GOT3 (cell line): ENCODE measurements at regions not wholly inside any gene's neighbourhood (a gene's known extent, or its start where the extent isn't known, plus 50 kb on each side); places are given as distances from the start of the nearest gene placed in this dataset.
"Not testable (repeated sequence)": the region's sequence is repeated elsewhere in the genome, so short reads cannot be mapped to it uniquely, and the experiment has no call there.

ENCODE experiments used
- DNase-seq: peaks from one replicate; lab custom pipeline; 2025; ENCODE audit warnings: mixed read lengths; lab: John Stamatoyannopoulos, UW

DNA sequence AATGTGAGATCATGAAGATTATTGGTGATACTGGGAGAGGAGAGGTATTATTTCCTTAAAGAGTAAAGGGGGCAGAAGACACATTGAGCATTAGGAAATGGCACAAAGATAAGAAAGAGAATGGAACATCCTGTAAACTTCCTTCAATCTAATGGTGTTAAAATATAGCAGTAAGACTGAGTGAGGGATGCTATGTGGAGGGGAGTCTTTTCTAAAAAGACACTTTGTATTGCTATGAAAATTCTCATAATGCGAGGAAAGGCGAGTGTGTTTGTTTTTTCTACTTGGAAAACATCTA lies 405.2 kb downstream of the ARL4A start:
- DNase-seq, result no peak

DNA sequence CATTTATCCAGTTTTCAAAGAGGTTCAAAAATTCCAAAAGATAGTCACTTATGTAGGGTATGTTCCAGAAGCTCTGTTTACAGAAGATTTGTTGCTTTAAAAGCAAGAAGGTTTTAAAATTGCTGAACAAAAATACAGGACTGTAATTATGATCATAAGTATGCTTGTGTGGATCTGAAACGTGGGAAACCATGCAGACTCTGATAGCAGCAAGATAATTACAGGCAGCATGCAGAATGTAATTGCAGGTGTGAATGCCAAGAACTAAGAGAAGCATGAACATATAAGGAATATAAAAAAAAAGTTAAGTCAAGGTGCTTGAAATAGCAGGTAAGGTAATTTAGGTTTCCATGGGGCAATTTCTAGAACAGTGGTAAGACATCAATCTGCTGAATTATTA lies 405.7 kb downstream of the ARL4A start:
- DNase-seq, result no peak

DNA sequence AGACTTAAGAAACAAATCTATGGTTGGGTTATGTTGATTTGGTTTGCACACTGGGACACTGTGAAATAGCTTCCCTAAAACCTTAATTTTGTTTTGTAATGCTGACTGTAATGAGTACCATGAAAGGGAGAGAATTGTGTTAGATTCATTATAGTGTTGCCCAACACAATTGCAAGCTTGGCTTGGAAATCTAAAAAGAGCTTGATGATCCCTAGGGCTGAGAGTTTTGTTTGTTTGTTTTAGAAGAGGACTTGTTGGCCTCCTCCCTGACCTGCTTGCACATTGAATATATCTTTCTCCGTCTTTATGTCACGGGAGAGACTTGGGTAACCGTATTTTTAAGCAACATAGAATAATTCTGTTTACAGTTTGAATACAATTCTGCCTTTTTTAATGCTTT lies 410.1 kb downstream of the ARL4A start:
- DNase-seq, result no peak

DNA sequence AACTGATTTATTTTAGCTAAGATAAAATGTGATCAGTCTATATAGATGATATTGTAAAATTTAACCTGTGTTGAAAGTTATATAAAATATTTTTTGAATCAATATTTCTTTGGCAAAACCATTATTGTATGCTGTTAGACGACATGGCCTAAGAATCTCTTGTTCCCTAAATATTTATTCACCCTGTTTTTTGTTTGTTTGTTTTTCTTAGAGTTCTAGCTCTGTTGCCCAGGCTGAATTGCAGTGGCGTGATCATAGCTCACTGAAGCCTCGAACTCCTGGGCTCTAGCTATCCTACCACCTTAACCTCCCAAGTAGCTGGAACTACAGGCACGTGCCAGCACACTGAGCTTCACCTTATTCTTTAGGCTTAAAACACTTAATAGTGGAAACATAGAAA lies 410.7 kb downstream of the ARL4A start:
- no peak for DNase-seq

DNA sequence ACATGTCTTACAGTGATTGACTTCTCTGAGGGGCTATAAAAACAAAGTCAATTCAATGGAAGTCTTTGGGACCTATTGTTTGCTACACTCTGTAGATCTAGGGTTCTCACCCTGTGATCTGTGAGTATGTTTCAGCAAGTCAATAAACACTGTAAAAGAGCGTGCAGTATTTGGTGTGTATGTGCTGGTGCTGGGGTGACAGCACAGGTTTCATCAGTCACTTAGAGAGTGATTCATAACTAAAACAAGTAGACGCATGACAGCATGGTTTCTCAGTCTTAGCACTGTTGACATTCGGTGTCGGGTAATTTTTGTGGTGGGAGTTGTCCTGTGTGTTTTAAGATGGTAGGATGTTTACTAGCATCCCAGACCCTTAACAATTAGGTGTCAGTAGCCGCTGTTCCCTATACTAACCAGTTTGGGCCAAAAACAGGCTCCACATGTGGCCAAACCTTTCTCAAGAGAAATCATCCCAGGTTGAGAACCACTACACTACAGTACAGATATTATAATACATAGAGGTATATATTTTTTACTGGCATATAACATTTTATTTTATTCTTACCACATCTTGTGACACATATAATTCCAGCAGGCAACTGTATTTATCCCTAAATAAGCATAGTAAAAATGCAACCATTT lies 411.8 kb downstream of the ARL4A start:
- DNase-seq, result no peak

DNA sequence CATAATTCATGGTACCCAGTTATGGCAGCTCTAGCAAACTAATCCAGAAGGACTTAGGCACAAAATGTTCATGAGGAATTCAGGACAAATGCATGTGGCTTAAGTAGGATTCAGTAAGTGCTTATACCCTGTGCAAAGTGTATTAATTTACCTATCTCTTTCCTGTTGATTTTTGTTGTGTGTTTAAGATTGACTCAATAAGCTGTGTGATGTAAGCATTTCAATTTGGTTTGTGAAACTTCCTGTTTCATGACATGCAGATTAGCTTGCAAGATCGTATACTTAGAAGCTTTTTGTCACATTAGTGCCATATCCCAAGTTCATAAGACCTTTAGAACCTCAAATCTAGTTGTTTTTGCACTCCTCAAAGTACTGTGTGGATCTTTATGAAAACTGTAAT lies 416.7 kb downstream of the ARL4A start:
- DNase-seq, result no peak

DNA sequence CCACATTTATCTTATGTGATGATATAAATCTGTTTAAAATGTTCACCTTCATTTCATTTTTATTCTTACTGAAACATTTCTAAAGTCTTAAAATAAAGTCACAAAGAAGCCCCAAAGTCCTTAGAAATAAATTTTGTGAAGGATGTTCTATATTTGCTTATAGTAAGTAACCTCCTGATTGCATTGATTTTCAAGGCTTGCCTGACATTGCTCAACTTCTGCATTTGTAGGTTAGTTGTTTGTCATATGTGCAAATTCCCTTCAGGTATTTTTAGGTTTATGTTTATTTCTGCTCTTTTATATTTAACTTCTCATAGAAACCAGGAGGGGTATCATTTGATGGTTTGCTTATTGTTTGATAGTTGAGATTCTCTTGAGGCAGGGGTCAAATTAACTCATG lies 417.8 kb downstream of the ARL4A start:
- no peak for DNase-seq

DNA sequence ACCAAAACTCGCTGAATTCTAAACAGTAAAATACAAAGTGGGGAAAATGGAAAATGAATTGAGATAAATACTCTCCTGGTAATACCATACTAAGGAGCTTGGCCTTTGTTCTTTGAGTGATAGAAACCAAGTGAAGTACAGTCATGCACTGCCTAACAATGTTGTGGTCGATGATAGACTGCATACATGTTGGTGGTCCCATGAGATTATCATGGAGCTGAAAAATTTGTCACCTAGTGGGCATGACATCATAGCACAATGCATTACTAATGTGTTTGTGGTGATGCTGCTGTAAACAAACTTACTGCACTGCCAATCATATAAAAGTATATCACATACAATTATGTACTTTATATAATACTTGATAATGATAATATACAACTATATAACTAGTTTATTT lies 419.1 kb downstream of the ARL4A start:
- no peak for DNase-seq

DNA sequence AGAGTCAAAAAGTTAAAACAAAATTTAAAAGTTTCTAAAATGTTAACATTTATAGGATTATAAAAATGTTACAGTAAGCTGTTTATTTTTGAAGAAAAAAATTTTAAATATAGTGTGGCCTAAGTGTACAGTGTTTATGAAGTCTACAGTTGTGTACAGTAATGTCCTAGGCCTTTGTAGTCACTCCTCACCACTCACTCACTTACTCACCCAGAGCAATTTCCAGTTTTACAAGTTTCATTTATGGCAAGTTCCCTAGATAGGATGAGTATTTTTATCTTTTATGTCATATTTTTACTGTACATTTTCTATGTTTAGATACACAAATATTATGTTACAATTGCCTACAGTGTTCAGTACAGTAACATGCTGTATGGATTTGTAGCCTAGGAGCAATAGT lies 419.9 kb downstream of the ARL4A start:
- no peak for DNase-seq

DNA sequence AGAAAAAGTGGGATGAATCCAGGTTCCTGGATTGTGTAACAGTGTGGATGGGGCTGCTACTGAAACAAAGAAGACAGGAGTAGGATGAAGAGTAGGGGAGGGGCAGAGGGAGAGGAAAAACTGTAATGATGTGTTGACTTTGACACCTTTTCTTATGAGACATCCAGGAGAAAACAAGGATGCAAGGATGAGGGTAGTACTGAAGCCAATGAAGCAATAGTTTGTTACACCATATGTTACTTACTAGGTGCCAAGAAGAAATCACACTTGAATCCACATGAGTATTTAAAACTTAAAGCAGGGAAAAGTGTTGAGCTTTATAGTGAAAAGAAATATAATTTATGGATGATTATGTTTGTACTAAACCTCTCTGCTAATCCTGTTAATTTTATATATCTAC lies 420.6 kb downstream of the ARL4A start:
- DNase-seq, result no peak

DNA sequence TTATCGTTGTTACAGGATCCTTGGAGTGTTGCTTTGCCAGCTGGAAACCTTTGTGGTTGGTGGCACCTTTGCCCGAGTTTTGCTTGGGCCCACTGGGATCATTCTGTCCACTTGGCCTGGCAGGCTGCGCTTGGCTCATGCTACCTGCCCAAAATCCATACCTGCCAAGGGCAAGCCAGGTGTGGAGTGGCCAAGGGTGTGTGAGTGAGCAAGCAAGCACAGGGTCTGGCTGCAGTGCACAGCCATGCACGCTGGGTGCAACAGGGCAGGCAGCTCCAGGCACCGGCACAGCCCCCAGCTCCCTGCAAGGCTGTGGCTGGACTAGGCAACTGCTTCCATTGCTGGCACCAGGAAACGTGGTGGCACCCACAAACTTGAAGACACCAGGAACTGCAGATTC lies 421.8 kb downstream of the ARL4A start:
- DNase-seq, result no peak

DNA sequence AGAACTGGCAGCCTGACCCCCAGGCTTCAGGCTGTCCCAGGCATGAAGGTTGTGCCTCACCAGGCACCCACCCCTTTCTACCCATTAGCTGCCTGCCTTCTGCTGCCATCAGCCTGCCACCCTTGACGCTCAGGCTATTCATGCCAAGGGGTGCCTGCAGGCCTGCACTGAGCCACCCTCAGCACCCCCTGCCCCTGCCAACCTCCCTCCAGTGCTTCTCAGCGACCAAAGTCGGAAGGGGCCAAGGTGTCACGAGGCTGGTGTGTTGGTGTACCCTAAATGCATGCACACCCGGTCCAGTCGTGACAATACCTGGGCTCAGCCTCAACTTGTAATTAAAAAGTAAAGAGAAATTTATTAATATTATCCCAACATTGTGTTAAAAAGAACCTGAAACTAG lies 422.7 kb downstream of the ARL4A start:
- no peak for DNase-seq

DNA sequence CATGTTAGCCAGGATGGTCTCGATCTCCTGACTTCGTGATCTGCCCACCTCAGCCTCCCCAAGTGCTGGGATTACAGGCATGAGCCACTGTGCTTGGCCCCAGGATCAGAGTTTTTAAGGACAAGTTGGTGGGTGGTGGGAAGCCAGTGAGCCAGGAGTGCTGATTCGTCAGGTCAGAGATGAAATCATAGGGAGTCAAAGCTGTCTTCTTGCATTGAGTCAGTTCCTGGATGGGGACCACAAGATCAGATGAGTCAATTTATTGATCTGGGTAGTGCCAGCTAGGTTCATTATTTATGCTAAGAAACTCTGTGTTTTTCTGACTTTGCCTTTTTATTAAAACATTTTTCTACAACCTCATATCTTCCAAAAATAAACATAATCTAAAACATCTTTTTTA lies 423.8 kb downstream of the ARL4A start:
- no peak for DNase-seq

DNA sequence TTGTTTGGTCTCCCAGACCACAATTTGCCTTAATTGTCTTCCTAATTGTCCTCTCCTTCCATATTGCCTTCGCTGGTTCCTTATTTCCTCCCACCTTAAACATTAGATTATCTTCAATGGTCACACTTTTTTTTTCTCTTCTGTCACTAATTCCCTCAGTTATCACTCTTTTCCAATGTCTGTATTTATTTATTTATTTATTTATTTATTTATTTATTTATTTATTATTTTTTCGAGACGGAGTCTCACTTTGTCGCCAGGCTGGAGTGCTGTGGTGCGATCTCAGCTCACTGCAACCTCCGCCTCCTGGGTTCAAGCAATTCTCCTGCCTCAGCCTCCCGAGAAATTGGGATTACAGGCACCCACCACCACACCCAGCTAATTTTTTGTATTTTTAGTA lies 426.8 kb downstream of the ARL4A start:
- not testable (repeated sequence) for DNase-seq

DNA sequence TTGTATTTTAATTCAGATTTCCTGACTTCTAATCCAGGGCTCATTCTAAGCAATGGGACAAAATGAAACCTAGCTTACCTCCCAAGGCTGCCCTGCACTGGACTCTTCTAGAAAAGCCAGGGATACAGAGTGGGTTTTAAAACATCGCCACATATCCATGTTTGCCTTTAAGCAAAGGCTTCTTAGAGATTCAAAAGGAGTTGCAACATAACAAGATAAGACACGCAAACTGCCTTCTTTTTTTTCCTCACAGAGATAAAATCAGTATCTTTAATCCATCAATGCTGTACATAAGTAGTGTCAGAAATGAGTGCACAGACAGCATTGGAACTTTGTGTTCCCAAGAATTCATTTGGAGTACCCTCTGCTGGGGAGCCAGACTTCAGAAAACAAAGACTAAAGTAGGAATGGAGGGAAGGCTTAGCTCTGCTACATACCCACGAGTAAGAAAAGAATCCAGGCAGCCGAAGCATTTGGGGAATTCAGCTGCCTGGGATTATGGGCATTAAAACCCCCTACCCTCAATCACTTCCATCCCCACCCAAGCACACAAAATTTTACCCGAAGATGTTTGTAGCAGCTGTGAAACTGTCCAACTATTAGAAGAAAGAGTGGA lies 427.8 kb downstream of the ARL4A start:
- no peak for DNase-seq

DNA sequence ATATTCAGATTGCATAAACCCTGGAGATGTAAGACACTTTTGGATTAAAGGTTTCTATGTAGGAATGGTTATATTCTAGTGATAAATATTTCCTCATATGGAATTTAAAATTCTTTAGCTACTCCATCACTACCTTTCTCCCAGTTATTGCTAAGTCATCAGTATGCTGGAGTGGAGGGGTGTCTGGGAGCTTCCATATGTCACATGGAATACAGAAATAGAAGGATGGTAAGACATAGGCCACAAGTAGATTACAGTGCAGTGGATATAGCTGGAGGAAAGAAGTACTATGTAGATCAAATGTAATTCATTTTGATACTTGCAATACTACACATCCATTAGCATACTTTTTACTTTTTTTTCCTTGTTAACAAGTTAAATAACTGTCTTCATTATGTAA lies 428.4 kb downstream of the ARL4A start:
- no peak for DNase-seq

DNA sequence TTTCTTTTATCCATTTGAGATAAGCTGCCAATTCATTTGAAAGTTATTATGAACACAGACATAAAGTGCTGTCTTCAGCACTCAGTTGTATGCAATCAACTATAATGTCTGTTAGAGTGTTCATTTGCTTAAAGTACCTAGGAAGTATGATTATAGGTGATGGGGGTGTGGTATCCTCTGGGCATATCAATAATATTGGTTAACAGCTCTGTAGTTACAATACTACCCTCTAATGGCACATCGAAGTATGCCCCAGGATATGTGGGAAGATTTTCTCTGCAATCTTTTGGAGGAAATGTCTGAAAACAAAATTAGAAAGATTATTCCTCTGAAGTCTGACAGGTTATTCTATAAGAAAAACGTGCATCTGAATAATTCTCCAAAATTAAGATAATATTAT lies 429.7 kb downstream of the ARL4A start:
- no peak for DNase-seq

DNA sequence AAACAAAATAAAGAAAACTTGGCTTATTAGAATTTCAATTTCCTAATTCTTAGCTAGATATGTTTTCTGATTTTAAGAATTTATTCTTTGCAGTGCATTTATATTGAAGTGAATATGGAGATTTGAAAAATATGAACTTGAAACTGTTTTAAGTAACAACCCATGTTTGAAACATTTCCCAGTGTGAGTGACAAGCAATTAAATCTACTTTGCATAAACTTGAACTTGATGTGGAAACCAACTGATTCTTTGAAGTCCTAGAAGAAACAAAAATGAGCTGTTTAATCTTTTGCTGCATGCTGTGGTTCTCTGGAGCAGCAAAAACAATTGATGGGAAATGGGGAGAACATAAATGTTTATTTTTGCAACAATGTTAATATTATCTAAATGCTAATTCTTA lies 430.2 kb downstream of the ARL4A start:
- DNase-seq, result no peak

DNA sequence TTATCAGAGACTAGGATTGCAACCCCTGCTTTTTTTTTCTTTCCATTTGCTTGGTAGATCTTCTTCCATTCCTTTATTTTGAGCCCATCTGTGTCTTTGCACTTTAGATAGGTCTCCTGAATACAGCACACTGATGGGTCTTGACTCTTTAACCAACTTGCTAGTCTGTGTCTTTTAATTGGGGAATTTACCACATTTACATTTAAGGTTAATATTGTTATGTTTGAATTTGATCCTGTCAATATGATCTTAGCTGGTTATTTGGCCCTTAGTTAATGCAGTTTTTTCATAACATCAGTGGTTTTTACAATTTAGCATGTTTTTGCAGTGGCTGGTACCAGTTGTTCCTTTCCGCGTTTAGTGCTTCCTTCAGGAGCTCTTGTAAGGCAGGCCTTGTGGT lies 437.2 kb downstream of the ARL4A start:
- not testable (repeated sequence) for DNase-seq

DNA sequence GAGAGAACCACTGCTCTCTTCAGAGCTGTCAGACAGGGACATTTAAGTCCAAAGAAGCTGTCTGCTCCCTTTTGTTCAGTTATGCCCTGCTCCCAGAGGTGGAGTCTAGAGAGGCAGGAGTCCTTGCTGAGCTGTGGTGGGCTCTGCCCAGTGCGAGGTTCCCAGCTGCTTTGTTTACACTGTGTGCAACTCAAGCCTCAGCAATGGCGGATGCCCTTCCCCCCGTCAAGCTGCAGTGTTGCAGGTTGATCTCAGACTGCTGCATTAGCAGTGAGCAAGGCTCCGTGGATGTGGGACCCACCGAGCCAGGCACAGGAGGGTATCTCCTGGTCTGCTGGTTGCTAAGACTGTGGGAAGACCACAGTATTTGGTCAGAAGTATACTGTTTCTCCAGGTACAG lies 438.9 kb downstream of the ARL4A start:
- DNase-seq, result no peak

DNA sequence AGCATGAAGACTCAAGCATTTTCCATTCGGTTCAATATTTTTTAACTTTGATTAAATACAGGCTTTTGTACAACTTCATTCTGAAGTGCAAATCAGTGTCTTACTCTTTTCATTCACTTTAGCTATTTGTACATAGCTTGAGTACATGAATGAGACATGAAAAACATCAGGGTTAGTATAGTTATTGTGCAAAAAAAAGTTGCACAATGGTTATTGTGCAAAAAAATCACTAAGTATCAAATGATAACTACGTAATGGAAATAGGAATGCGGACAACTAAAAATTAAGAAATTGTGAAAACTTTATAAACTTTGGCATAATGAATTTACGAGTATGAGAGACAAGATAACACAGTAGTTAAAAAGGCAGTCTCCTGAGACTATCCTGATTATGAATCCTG lies 442.9 kb downstream of the ARL4A start:
- DNase-seq, result no peak

DNA sequence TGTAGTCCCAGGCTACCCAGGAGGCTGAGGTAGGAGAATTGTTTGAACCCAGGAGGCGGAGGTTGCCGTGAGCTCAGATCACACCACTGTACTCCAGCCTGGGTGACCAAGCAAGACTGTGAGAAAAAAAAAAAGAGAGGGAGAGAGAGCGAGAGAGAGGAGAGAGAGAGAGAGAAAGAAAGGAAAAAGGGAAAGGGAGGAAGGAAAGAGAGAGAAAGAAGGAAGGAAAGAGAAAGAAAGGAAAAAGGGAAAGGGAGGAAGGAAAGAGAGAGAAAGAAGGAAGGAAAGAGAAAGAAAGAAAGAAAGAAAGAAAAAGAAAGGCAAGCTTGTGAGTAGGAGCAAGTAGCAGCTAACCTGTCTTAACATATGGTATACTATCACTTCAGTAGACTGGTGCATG lies 443.5 kb downstream of the ARL4A start:
- DNase-seq, result not testable (repeated sequence)

DNA sequence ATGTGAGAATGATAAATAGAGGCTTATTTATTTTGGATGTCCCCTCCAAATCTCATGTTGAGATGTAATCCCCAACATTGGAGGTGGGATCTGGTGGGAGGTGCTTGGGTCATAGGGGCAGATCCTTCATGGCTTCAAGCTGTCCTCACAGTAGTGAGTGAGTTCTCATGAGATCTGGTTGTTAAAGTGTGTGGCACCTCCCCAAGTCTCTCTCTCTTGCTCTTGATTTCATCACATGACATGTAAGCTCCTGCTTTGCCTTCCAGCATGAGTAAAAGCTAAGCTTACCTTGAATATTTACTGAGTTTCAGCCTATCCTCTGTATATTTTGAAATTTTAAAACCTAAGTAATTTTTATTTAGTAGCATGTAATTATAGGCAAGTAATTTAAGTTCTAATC lies 444.9 kb downstream of the ARL4A start:
- DNase-seq, result no peak

DNA sequence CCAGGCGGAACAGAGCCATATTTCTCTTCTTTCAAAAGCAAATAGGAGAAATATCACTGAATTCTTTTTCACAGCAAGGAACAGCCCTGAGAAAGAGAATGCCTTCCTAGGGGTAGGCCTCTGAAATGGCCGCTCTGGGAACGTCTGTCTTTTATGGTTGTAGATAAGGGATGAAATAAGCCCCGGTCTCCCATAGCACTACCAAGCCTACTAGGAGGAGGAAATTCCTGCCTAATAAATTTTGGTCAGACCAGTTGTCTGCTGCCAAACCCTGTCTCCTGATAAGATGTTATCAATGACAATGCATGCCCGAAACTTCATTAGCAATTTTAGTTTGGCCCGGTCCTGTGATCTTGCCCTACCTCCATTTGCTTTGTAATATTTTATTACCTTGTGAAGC lies 448.9 kb downstream of the ARL4A start:
- not testable (repeated sequence) for DNase-seq

DNA sequence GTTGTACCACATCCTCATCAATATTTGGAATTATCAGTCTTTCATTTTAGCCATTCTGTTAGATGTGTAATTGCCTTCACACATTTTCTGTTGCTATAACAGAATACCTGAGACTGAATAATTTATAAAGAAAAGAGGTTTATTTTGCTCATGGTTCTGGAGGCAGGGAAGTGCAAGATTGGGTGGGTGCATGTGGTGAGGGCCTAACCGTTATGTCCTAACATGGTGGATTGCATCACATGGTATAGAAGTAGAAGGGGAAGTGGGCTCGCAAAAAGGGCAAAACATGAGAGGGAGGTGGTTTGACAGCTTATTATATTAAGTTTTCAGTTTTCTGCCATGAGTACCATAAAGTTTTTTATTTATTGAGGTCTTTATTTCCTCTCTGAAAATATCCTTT lies 452.0 kb downstream of the ARL4A start:
- DNase-seq, result no peak
